ENCODE measurements at regions not wholly inside any gene's neighbourhood (a gene's known extent, or its start where the extent isn't known, plus 50 kb on each side); places are given as distances from the start of the nearest gene placed in this dataset.

DNA sequence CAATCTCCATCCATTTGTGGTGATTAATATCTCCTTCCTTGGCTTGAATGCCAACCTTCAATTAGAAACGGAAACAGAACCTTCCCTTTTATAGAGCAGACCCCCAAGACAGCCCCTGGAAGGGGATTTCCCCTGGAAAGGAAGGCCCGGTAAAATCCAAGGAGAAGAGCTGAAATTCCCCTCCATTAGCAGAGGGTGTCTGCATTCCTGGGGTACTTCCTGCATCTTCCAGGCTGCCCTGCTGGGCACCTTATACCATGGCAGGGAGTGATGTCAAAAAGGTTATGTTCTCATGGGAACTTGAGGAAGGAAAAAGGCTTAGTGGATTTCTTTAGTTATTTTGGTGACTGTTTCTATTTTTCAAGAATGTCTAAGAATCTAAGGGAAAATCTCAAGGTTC is 116.7 kb upstream of the NEO1 start:
- TF ChIP-seq CTCF (IDR thresholded peaks at IDR 0.05) (no peak), POLR2A (IDR thresholded peaks at IDR 0.05) (no peak), POLR2AphosphoS5 (IDR thresholded peaks at IDR 0.05; ENCODE audit: insufficient read depth in 1 of 2, low read depth in 1 of 2) (no peak)
